SH-SY5Y (cell line): ENCODE measurements at regions not wholly inside any gene's neighbourhood (a gene's known extent, or its start where the extent isn't known, plus 50 kb on each side); places are given as distances from the start of the nearest gene placed in this dataset.

Experiments
- GATA2 ChIP-seq: IDR thresholded peaks from 2 replicates; pipeline ENCODE4 v1.6.1; 2011; ENCODE audit warnings: mild to moderate bottlenecking, low read depth, low read length
- GATA3 ChIP-seq: IDR thresholded peaks from 2 replicates; pipeline ENCODE4 v1.6.1; 2011; ENCODE audit warnings: low read depth, mild to moderate bottlenecking, low read length, moderate library complexity

DNA sequence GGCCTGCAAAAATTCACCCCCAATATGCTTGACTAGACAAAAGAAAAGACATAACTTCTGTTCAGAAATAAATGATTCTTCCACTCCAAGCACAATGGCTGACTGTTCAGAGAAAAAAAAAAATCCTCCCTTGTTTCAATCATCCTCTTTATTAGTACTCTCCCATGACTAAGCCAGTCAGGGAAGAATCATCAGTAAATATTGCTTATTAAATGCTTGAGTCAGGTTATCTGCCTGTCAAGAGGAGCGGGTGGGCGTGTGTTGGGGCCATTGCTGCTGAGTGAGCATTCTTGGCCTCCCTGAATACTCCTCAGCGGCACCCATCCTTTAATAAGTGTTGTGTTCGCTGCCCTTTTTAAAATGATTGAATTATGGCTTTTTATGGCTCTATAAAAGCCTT, 1334.8 kb upstream of the CELF4 start:
- no peak for TF ChIP-seq GATA3
- TF ChIP-seq GATA2, result no peak
